ENCODE measurements at regions not wholly inside any gene's neighbourhood (a gene's known extent, or its start where the extent isn't known, plus 50 kb on each side); places are given as distances from the start of the nearest gene placed in this dataset.

DNA sequence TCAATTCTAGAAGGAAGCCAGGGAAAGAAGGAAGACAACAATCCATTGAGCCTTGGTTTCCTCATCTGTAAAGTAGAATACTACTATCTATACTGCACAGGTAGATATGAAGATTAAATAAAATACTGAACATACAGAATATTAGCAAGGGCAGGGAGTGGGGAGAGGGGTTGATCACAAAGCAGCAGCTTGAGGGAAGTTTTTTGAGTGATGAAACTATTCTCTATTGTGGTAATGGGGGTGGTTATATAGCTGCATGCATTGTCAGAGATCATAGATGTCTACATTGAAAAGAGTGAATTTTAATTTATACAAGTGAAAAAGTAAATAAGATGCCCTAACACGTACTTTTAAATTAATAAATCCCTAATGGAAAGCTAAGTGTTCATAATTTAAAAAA, 242.6 kb upstream of the LRTM1 start:
- no peak for TF ChIP-seq GATA2 (IDR thresholded peaks at IDR 0.05; ENCODE audit: low read depth, low read length)
- TF ChIP-seq GATA3 (IDR thresholded peaks at IDR 0.05; ENCODE audit: low read depth, low read length) = no peak

All from SH-SY5Y (cell line).